ENCODE measurements at regions not wholly inside any gene's neighbourhood (a gene's known extent, or its start where the extent isn't known, plus 50 kb on each side); places are given as distances from the start of the nearest gene placed in this dataset.

GRCh38 chr18:78414302-78414701 lies 565.3 kb upstream of the SALL3 start:
- no peaks in the 10 kb centered on the region for H3K36me3 ChIP-seq
- 67 to 79% (median 74%) methylated on average over 2 of the region's 2 CpGs for WGBS, 5 donors

GRCh38 chr18:78416853-78417252 lies 562.8 kb upstream of the SALL3 start:
- Histone ChIP-seq H3K27ac (no peak overlapping the region), H3K9me3 (no peaks in the 10 kb centered on the region), H3K4me1 (no peaks in the 10 kb centered on the region), H3K4me3 (no peak overlapping the region), H3K36me3 (no peaks in the 10 kb centered on the region), H3K27me3 (no peaks in the 10 kb centered on the region)
- DNase-seq, result no peak
- TF ChIP-seq EP300 (IDR thresholded peaks at IDR 0.05) (no peak), POLR2AphosphoS5 (IDR thresholded peaks at IDR 0.05) (no peak), CTCF (IDR thresholded peaks at IDR 0.05) (no peak), POLR2A (IDR thresholded peaks at IDR 0.05) (no peak)
- whole genome bisulfite sequencing, 5 donors, result 91 to 99% (median 96%) methylated on average over 5 of the region's 5 CpGs
- intact Hi-C loops (cut with DNase I; ENCODE audit: low total_unique reads), result no loop called here

More at GRCh38 chr18:78414302-78414701, 565.3 kb upstream of the SALL3 start:
- Histone ChIP-seq H3K27ac (no peak overlapping the region), H3K9me3 (no peaks in the 10 kb centered on the region), H3K4me3 (no peak overlapping the region), H3K4me1 (no peaks in the 10 kb centered on the region), H3K27me3 (no peaks in the 10 kb centered on the region)
- TF ChIP-seq CTCF (IDR thresholded peaks at IDR 0.05), result no peak
- no peak for TF ChIP-seq POLR2A (IDR thresholded peaks at IDR 0.05)
- no peak for TF ChIP-seq POLR2AphosphoS5 (IDR thresholded peaks at IDR 0.05)
- TF ChIP-seq EP300 (IDR thresholded peaks at IDR 0.05), result no peak
- intact Hi-C loops (cut with DNase I; ENCODE audit: low total_unique reads), result no loop called here
- DNase-seq, result no peak

GRCh38 chr18:78418379-78418778 lies 561.2 kb upstream of the SALL3 start:
- no peaks in the 10 kb centered on the region for H3K36me3 ChIP-seq
- H3K27me3 ChIP-seq, result no peaks in the 10 kb centered on the region
- H3K4me3 ChIP-seq, result no peak overlapping the region
- H3K27ac ChIP-seq, result no peak overlapping the region
- no peaks in the 10 kb centered on the region for H3K9me3 ChIP-seq
- 68 to 81% (median 73%) methylated on average over 7 of the region's 7 CpGs for WGBS, 5 donors
- no peak for DNase-seq
- no peaks in the 10 kb centered on the region for H3K4me1 ChIP-seq
- TF ChIP-seq POLR2AphosphoS5 (IDR thresholded peaks at IDR 0.05) (no peak), POLR2A (IDR thresholded peaks at IDR 0.05) (no peak), EP300 (IDR thresholded peaks at IDR 0.05) (no peak), CTCF (IDR thresholded peaks at IDR 0.05) (no peak)
- intact Hi-C loops (cut with DNase I; ENCODE audit: low total_unique reads), result no loop called here

GRCh38 chr18:78419171-78419570 lies 560.4 kb upstream of the SALL3 start:
- Histone ChIP-seq H3K36me3 (no peaks in the 10 kb centered on the region), H3K27me3 (no peaks in the 10 kb centered on the region), H3K27ac (no peak overlapping the region), H3K4me3 (no peak overlapping the region), H3K9me3 (no peaks in the 10 kb centered on the region), H3K4me1 (no peaks in the 10 kb centered on the region)
- no peak for TF ChIP-seq CTCF (IDR thresholded peaks at IDR 0.05)
- no peak for TF ChIP-seq POLR2A (IDR thresholded peaks at IDR 0.05)
- TF ChIP-seq POLR2AphosphoS5 (IDR thresholded peaks at IDR 0.05), result no peak
- no peak for TF ChIP-seq EP300 (IDR thresholded peaks at IDR 0.05)
- intact Hi-C loops (cut with DNase I; ENCODE audit: low total_unique reads), result no loop called here
- DNase-seq, result no peak
- 77 to 82% (median 80%) methylated on average over 7 of the region's 7 CpGs for WGBS, 5 donors
